ENCODE measurements at regions not wholly inside any gene's neighbourhood (a gene's known extent, or its start where the extent isn't known, plus 50 kb on each side); places are given as distances from the start of the nearest gene placed in this dataset.

DNA sequence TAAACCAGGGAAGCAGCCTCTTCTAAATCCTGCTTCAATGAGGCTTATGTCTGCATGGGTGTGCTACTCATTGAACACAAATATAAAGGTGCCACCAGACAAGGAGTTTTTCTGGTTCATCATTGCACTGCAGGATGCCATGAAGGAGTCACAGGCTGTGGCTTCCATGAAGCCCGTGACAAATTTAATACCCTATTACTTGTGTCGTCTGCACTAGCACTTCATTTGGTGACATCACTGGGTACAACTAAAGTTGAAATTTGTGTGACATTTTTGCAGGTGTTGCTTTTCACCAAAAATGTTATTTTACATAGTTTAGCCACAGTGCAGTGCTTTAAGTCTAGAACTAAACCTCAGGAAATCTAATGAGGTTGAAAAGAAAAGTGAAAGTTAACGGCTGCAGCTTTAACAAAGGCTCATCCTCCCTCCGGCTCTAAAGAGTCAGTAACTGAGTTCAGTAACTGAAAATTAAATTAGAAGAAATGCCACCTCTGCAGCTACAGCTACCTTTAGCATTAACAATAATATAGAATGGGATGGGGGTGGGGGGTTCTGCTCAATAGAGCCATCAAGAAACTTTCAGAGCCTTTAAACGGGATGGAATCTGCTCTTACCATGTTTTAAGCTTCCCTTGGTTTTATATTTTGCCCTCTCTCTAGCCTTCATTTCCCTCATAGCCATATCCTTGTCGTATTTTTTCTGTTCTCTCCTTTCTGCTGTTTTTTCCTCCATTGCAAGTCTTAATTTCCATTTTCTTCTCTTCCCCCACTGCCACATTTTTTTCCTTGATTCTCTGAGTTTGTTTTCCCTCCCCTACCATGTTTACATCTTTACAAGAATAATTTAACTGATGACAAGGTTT lies 233.8 kb upstream of the TMEM161B start:
- no peak for DNase-seq
- in situ Hi-C loops (cut with MboI; ENCODE audit: low pct_unique_long_range_greater_than_20kb, low sequenced_read_pairs) = no loop called here

DNA sequence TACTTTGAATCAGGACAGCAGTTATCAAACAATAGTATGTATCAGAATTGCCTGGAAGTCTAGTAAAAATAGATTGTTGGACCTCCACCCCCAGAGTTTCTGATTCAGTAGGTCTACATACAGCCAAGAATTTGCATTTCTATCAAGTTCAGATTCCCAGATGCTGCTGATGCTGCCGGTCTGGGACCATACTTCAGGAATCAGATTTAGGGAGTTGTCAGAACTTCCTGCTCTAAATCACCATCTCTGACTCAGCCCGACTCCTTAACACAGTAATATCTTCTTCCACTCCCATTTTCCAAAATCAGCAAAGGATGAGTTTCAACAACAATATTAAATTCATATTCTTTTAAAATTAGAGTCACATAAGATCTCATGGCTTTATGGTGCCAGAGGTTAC lies 227.2 kb upstream of the TMEM161B start:
- in situ Hi-C loops (cut with MboI; ENCODE audit: low pct_unique_long_range_greater_than_20kb, low sequenced_read_pairs) = no loop called here
- no peak for DNase-seq

DNA sequence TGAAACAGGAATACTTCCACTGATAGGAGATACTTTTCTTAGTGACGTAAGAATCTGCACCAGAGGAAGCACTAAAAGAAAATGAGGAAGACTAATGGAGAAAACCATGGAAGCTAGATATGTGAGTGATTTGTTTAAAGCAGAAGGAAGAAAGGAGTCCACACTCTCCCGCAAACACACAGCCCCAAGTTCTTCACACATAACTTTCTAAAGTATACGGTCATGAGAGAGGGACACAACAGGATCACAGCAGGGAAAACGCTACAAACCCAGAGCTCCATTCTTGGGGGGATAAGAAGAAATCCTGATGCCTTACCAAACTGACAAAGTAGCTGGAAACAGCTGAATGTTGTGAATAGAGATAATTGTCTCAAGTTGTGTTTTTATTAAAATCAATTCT lies 222.2 kb upstream of the TMEM161B start:
- no peak for DNase-seq
- in situ Hi-C loops (cut with MboI; ENCODE audit: low pct_unique_long_range_greater_than_20kb, low sequenced_read_pairs) = no loop called here

DNA sequence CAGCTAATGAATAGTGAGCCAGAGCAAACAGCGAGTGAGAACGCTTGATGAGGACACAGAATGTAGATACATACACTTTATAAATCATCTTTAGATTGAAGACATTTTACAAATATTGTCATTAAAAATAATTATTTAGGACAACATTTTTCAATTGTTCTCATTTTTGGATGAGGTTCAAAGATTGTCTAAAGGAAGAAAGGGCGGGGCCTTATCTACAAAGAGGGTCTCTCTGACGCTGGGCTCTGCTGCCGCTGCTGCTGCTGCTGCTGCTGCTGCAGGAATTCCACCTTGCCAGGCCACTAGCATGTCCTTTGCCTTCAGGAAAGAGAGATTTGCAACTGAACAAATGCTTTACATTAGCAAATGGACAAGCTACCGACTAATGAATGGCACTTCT lies 220.7 kb upstream of the TMEM161B start:
- DNase-seq = no peak
- in situ Hi-C loops (cut with MboI; ENCODE audit: low pct_unique_long_range_greater_than_20kb, low sequenced_read_pairs) = no loop called here

DNA sequence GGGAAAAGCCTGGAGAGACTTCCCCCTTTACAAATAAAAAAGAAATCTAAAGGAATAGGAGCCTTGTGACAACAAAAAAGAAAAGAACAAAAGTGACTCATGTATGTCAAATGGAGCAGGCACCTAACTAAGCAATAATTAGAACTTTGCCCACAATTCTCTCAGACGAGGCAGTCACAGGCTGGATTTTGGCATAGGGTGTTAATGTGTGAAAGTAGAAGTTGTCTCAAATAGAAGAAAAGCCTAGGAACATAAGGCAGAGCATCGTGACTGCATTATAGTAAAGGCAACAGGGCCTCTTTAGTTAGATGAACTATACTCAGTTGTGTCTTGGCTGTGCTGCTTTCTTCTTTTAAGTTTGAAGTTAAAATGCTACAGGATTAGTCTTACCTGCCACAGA lies 219.9 kb upstream of the TMEM161B start:
- no peak for DNase-seq
- in situ Hi-C loops (cut with MboI; ENCODE audit: low pct_unique_long_range_greater_than_20kb, low sequenced_read_pairs) = no loop called here

DNA sequence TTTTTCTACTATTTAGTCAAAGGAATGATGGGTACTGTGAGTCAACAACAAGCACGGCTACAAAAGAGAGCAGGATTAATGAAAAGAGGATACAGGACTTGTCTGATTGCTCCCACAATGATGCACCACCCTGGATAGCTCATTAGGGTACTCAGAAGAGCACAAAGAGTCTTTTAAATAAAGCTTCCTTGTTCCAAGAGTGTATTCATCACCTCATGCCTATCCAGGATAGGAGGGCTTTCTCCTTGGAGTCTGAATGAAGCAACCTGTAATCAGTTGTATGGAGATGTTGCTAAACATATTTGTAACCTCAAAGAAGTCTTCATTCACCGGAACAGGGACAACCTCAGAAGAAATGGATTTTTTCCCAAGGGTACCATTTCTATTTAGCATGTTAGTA lies 219.5 kb upstream of the TMEM161B start:
- DNase-seq = no peak
- in situ Hi-C loops (cut with MboI; ENCODE audit: low pct_unique_long_range_greater_than_20kb, low sequenced_read_pairs) = no loop called here

DNA sequence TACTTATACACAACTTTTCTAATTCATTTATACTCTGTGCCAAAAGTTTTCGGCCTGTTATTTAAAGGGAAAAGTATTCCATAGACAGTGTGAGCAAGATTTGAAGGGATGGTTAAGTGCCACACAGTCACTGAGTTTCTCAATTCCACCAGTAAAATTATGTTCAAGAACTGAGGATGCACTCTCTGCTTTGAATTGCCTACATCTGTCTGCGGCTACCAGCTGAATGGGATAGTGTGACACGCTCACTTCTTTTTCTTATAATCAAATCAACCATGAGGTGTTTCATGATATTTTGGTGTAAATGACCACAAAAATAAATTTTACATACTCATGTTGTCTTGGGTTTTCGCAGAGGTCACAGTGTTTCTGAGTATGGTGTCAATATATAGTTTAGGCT lies 218.4 kb upstream of the TMEM161B start:
- in situ Hi-C loops (cut with MboI; ENCODE audit: low pct_unique_long_range_greater_than_20kb, low sequenced_read_pairs) = no loop called here
- no peak for DNase-seq

DNA sequence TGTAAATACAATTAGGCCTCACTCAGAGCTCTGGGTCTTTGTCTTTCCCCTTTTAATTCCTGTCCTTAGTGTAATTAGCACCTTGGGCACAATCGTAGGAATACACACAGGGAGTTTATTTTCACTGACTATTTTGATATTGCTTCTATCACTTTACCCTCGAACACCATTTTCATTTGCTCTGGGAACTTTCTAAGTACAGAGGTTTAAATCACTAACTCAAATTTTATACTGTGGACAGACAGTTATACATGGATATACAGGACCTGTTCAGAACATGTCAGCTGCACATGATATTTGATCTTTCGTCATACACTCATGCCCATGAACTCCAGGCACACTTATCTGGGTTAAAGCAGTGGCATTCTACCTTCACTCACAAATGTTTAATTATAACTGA lies 217.8 kb upstream of the TMEM161B start:
- DNase-seq = no peak
- in situ Hi-C loops (cut with MboI; ENCODE audit: low pct_unique_long_range_greater_than_20kb, low sequenced_read_pairs) = no loop called here

DNA sequence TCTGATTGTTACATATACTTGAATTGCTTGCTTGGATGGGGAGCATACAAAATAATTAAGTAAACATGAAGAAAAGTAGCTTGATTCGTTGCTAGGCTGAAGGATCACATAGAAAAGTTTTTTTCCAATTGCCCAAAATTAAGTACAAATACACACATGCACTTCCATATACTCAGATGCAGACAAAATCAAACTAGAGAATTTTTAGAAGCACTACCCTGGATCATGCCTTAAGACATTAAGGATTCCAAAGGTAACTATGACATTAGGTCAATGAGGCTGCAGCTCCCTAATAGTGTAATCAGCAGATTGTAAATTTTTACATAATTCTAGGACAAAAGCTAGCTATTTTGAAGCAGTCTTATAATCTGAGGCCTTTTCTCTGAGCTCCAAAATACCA lies 216.9 kb upstream of the TMEM161B start:
- in situ Hi-C loops (cut with MboI; ENCODE audit: low pct_unique_long_range_greater_than_20kb, low sequenced_read_pairs) = no loop called here

DNA sequence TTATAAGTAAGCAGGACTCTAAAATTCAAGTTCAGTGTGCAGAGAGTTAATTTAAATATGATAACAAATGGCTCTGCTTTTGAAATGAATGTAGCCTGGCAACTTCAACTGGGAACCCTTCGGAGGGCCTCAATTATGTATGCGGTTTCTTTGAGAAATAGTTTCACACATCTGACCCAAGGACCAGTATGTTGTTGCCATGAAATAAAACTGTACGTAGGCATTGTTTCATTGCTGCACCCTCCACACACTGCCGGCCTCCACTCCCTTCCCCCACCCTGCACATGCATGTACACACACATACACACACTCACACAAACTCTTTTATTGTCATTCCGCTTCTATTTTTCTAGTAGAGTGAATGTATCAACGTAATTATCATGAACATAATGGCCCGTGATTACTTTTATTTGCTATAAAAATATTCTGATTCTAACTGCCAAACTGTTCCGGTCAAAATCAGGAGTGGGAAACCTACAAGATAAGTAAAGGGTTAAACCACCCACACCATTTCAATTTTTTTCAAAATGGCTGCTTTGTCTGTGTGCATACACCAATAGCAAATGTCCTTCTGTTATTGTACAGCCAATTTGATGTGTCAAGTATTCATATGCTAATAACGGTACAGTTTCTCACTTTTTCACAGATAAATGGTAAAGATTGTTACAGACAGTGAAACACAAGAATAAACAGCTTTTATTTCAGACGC lies 215.5 kb upstream of the TMEM161B start:
- in situ Hi-C loops (cut with MboI; ENCODE audit: low pct_unique_long_range_greater_than_20kb, low sequenced_read_pairs) = no loop called here
- no peak for DNase-seq

More for the DNA sequence above, 216.9 kb upstream of the TMEM161B start:
- no peak for DNase-seq

DNA sequence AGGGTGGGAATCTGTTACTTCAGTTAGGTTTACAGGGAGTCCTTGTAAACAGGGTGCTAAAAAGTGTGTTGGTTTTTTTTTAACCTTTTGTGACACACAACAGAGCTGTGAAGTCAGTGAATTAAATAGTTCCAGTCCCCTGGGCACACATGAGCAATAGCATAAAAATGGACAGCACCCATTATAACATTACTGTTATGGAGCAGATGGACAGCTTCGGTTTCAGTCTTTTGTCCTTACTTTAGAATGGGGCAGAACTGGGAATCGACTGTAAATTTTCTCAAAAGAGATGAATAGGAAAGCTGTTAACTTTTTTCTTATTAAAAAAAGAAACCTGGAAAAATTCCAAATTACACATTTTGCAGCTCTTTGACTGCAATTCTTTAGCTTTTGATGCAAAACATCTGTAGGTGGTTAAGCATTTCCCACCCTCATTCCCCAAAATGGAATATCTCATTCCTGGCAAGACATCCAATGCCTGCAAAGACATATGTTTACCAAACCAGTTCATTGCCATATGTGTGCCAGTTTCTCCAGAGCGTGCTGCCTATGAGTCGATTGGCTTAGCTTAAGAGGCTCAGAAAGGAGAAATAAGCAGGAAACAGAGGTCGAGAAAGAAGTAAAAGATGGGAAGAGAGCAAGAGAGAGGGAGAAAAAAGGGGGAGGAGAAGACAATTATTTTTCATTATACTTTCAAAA lies 212.3 kb upstream of the TMEM161B start:
- DNase-seq = no peak
- in situ Hi-C loops (cut with MboI; ENCODE audit: low pct_unique_long_range_greater_than_20kb, low sequenced_read_pairs) = no loop called here

DNA sequence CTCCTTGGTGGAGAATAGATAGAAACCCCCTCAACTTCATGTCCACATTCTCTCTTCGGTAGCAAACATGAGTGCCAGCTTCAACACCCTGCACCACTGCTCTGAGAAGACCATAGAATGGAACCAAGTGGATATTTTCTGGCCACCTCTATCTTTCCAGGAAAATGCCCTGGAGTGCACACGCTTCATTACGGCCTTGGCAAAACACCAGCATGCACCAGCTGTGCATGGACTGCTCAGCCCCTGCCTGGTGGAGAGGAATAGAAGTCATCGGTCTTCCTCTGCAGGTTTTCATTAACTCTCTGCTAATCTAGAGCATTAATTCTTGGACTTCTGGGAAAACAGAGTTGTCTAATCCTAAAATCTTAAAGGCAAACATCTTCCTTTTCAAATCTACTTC lies 211.6 kb upstream of the TMEM161B start:
- in situ Hi-C loops (cut with MboI; ENCODE audit: low pct_unique_long_range_greater_than_20kb, low sequenced_read_pairs) = no loop called here
- DNase-seq = no peak

DNA sequence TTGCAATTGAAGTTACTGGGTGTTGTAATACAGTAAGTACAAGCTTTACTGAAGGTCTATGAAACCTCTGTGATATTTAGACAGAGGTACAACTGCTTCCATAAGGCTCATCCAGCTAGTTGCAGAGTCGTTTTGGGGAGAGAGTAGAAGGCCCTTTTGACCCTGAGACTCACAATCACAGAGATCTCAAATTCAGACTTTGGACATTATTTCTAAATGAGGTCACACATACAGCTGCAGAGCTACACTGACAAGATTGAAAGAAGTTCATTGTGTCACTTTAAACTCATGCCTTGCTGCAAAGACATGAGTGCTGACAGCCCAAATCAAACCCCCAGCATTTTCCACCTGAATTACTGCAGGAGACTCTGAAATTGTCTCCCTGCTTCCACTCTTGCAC lies 205.9 kb upstream of the TMEM161B start:
- no peak for DNase-seq
- in situ Hi-C loops (cut with MboI; ENCODE audit: low pct_unique_long_range_greater_than_20kb, low sequenced_read_pairs) = no loop called here

DNA sequence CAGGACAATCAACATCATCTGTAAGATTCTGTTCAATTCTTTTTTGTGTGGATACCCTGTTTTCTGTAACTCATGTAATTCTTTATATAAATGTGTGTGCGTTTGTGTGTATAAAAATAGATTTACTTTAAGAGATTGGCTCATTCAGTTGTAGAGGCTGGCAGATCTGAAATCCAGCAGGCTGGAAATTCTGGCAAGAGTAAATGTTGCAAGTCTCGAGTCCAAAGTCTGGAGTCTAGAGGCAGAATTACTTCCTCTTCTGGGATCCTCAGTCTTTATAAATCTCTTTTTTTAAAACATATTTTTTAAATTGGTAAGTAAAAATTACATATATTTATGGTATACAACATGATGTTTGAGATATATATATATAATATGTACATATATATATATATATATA lies 202.1 kb upstream of the TMEM161B start:
- DNase-seq = no peak

DNA sequence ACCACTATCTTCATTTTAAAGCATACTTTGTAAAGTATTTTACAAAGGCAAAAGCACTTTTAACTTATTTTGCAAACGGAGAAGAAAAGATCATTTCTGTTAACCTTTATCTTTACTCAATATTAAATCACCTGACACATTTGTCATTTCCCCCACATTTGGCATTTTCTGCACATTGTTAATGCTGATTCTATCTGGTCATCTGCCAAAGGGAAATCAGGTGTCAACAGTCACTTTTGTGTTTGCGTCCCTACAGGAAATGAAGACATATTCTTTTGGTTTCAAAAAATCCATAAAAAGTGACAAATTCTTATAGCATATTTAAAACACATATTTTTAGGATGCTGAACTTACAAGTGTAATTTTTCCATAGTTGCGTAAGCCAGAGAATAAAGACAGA lies 191.3 kb upstream of the TMEM161B start:
- DNase-seq = no peak
- in situ Hi-C loops (cut with MboI; ENCODE audit: low pct_unique_long_range_greater_than_20kb, low sequenced_read_pairs) = no loop called here

More for the DNA sequence above, 202.1 kb upstream of the TMEM161B start:
- in situ Hi-C loops (cut with MboI; ENCODE audit: low pct_unique_long_range_greater_than_20kb, low sequenced_read_pairs) = no loop called here

DNA sequence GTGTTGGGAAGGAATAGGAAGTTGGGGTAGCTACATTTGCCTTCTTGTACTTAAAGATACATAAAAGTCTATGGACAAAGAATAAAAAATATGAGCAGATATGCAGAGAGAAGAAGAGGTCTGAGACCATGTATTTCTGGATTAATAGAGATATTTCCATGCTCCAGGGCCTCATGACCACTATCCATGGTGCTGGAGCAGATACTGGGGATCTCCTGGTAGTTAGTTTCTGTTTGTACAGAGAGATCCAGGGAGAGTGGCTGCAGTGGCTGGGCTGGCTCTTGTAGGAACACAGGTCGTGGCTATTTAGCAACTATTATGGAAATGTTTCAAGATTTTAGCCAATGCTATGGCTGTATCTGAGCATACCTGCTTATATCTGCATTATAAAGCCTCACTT lies 184.2 kb upstream of the TMEM161B start:
- no peak for DNase-seq
- in situ Hi-C loops (cut with MboI; ENCODE audit: low pct_unique_long_range_greater_than_20kb, low sequenced_read_pairs) = no loop called here

DNA sequence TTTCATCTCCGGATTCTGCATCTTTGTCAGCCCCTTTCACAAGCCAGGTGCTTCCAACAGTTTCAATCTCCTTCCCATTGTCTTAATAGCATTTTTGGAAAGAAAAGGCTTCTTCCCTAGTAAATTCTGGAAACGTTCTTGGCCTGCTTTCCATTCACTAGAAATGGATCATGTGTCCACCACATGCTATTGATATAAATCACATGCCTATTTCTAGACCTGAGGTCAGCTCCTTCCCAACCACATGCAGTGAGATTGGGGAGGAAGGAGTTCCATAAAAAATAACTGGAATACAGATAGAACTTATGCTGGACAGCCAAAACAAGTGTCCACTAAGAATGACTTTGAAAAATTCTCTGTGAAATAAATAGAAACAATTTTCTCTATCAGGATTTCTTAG lies 181.6 kb upstream of the TMEM161B start:
- DNase-seq = no peak
- in situ Hi-C loops (cut with MboI; ENCODE audit: low pct_unique_long_range_greater_than_20kb, low sequenced_read_pairs) = no loop called here

DNA sequence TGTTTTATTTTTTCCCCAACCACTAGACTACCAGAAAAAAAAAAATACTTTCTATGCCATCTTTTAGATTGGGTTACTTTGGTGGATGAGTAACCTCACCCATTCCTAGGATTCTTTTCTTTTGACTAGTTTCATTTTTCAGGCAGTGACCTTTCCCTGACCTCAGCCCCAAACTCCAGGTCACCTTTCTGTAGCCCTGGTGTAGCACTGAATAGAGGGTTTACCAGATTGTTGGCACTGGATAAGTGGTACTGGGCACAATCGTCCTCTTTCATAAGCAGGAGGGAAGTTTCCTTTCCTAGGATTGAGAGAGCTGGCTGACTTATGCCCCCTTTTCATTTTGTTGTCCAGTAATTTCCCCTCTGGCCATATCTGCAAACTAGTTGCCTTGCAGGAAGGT lies 169.4 kb upstream of the TMEM161B start:
- no peak for DNase-seq
- in situ Hi-C loops (cut with MboI; ENCODE audit: low pct_unique_long_range_greater_than_20kb, low sequenced_read_pairs) = no loop called here

DNA sequence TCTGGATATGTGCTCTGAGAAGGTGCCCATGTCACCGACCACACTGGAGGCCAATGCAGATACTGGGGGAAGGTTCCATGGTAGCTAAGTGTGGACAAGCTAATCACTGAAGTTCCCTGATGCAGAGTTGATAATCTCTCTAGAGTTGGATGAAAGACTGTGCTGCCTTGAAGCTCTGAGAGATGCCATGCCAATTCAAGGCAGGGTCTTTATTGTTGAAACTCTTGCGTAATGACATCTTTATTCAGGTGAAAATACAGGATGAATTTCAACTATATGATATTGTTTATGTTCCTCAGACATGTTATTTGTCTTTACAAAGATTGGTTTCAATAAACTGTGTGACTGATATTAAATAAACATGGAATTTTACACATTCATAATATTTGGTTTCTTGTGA lies 167.6 kb upstream of the TMEM161B start:
- in situ Hi-C loops (cut with MboI; ENCODE audit: low pct_unique_long_range_greater_than_20kb, low sequenced_read_pairs) = no loop called here
- no peak for DNase-seq

DNA sequence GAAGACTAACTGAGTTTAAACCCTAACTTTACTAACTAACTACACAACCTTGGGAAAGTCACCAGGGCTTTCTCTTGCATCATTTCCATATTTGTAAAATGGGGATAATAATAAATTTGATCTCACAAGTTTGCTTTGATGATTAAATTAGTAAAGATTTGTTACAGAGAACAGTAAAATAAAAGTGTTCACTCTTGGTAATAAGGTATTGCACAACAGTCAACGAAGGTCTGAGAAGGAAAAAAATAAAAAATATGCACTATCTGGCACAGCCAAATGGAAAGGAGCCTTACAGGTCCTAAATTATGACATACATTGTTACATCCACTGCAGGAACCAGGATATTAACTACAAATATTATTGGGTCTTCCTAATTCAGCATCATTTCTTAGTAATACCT lies 160.0 kb upstream of the TMEM161B start:
- in situ Hi-C loops (cut with MboI; ENCODE audit: low pct_unique_long_range_greater_than_20kb, low sequenced_read_pairs) = no loop called here
- no peak for DNase-seq

Data from KBM-7 (cell line).